CD8-positive, alpha-beta memory T cell (primary cell): ENCODE measurements at regions not wholly inside any gene's neighbourhood (a gene's known extent, or its start where the extent isn't known, plus 50 kb on each side); places are given as distances from the start of the nearest gene placed in this dataset.

ENCODE experiments used
- CTCF ChIA-PET: fragments of 350-600 bp; sonication (Branson Sonifier 250); formaldehyde crosslinking; loops from one replicate; lab custom pipeline; 2021; ENCODE audit warnings: antibody characterized with exemption; lab: Charles Lee
- POLR2A ChIA-PET: fragments of 350-600 bp; sonication (Branson Sonifier 250); formaldehyde crosslinking; loops from one replicate; lab custom pipeline; 2021; ENCODE audit warnings: antibody characterized with exemption; lab: Charles Lee
- DNase-seq, 5 donors: peaks; one replicate each; pipeline versions ENCODE4 v3.0.0 to v3.0.0-alpha.2; 2020 to 2022; ENCODE audit warnings: mixed read lengths in 1 of 5
- H3K27ac ChIP-seq: one replicate; pipeline ENCODE4 v1.7.0; 2013; ENCODE audit warnings: low read depth, mild to moderate bottlenecking, low read length, moderate library complexity
- H3K27me3 ChIP-seq: 2 replicates; pipeline ENCODE4 v1.7.0; 2013; ENCODE audit warnings: low read length, mild to moderate bottlenecking; ENCODE audit not compliant: insufficient read depth, poor library complexity, severe bottlenecking
- H3K36me3 ChIP-seq: 2 replicates; pipeline ENCODE4 v1.7.0; 2013; ENCODE audit warnings: mild to moderate bottlenecking, low read length, moderate library complexity; ENCODE audit not compliant: insufficient read depth
- H3K4me1 ChIP-seq: 2 replicates; pipeline ENCODE4 v1.7.0; 2013; ENCODE audit warnings: mild to moderate bottlenecking, low read length, moderate library complexity; ENCODE audit not compliant: insufficient read depth
- H3K4me3 ChIP-seq: 2 replicates; pipeline ENCODE4 v1.7.0; 2013; ENCODE audit warnings: mild to moderate bottlenecking, low read length
- H3K9me3 ChIP-seq: 2 replicates; pipeline ENCODE4 v1.7.0; 2013; ENCODE audit warnings: mild to moderate bottlenecking, low read length
- H3K27ac Mint-ChIP-seq, 8 donors: one replicate each; pipeline ENCODE4 v1.8.0; 2020 to 2021; ENCODE audit warnings: mixed read lengths in 8 of 8, mild to moderate bottlenecking in 6 of 8, inconsistent platforms in 3 of 8, moderate library complexity in 3 of 8
- H3K27me3 Mint-ChIP-seq, 2 donors: one replicate each; pipeline ENCODE4 v1.8.0; 2020 to 2021; ENCODE audit warnings: mixed read lengths in 2 of 2, mild to moderate bottlenecking in 1 of 2, moderate library complexity in 1 of 2
- H3K36me3 Mint-ChIP-seq, 3 donors: one replicate each; pipeline ENCODE4 v1.8.0; 2020 to 2021; ENCODE audit warnings: mixed read lengths in 3 of 3, inconsistent platforms in 1 of 3, mild to moderate bottlenecking in 1 of 3
- H3K4me1 Mint-ChIP-seq, 3 donors: one replicate each; pipeline ENCODE4 v1.8.0; 2020 to 2021; ENCODE audit warnings: mixed read lengths in 3 of 3, inconsistent platforms in 1 of 3, mild to moderate bottlenecking in 1 of 3
- H3K4me3 Mint-ChIP-seq, 7 donors: one replicate each; pipeline ENCODE4 v1.8.0; 2020 to 2021; ENCODE audit warnings: mixed read lengths in 7 of 7, mild to moderate bottlenecking in 6 of 7, moderate library complexity in 4 of 7, inconsistent platforms in 2 of 7
- H3K9me3 Mint-ChIP-seq, 5 donors: one replicate each; pipeline ENCODE4 v1.8.0; 2020 to 2022; ENCODE audit warnings: mixed read lengths in 5 of 5, mild to moderate bottlenecking in 3 of 5, moderate library complexity in 2 of 5, inconsistent platforms in 1 of 5

GRCh38 chr7:8908889-8909288 is 475.5 kb downstream of the NXPH1 start:
- no peaks in the 10 kb centered on the region for H3K27me3 ChIP-seq
- Mint-ChIP-seq H3K9me3 (peaks cover 0 to 13% (median 7%) of the 10 kb centered on the region in 5 donors), H3K27ac (no peak overlapping the region), H3K4me1 (no peaks in the 10 kb centered on the region), H3K27me3 (no peaks in the 10 kb centered on the region), H3K4me3 (no peak overlapping the region), H3K36me3 (no peaks in the 10 kb centered on the region)
- CTCF ChIA-PET, result no interaction called here
- POLR2A ChIA-PET, result no interaction called here
- H3K4me1 ChIP-seq, result no peaks in the 10 kb centered on the region
- H3K9me3 ChIP-seq, result no peaks in the 10 kb centered on the region
- H3K4me3 ChIP-seq, result no peak overlapping the region
- DNase-seq, result no peak
- H3K27ac ChIP-seq, result no peak overlapping the region
- no peaks in the 10 kb centered on the region for H3K36me3 ChIP-seq

DNA sequence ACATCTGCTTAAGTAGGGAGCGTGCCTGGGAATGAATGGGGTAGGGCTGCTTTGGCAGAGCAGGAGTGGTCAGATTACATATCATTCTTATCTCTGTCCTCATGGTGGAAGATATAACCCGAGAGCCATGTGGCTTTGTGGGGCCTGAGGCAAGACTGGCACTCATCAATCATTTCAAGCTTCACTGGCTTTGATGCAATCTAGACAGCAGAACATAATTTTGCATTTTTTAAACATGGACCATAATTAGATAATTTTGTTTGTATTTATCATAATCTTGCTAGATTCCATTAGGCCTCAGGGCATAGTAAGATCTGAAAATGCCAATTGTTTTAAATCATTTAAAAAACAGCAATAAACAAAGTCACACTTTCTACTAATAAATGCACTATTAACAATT is 480.3 kb downstream of the NXPH1 start:
- CTCF ChIA-PET, result no interaction called here
- Histone ChIP-seq H3K27me3 (no peaks in the 10 kb centered on the region), H3K4me3 (no peak overlapping the region), H3K27ac (no peak overlapping the region), H3K4me1 (no peaks in the 10 kb centered on the region), H3K9me3 (no peaks in the 10 kb centered on the region), H3K36me3 (no peaks in the 10 kb centered on the region)
- H3K4me1 Mint-ChIP-seq, result no peaks in the 10 kb centered on the region
- H3K9me3 Mint-ChIP-seq, result peaks cover 4 to 25% (median 8%) of the 10 kb centered on the region in 5 donors
- no peak for DNase-seq
- H3K27me3 Mint-ChIP-seq, result no peaks in the 10 kb centered on the region
- no peak overlapping the region for H3K4me3 Mint-ChIP-seq
- POLR2A ChIA-PET, result no interaction called here
- H3K27ac Mint-ChIP-seq, result no peak overlapping the region
- H3K36me3 Mint-ChIP-seq, result no peaks in the 10 kb centered on the region

GRCh38 chr7:8921807-8922206 is 488.4 kb downstream of the NXPH1 start:
- H3K4me1 ChIP-seq, result no peaks in the 10 kb centered on the region
- Mint-ChIP-seq H3K9me3 (peaks cover 5 to 27% (median 13%) of the 10 kb centered on the region in 5 donors), H3K4me1 (no peaks in the 10 kb centered on the region), H3K27me3 (no peaks in the 10 kb centered on the region), H3K36me3 (no peaks in the 10 kb centered on the region), H3K4me3 (no peak overlapping the region), H3K27ac (no peak overlapping the region)
- no peak overlapping the region for H3K27ac ChIP-seq
- no peaks in the 10 kb centered on the region for H3K27me3 ChIP-seq
- CTCF ChIA-PET, result no interaction called here
- H3K36me3 ChIP-seq, result no peaks in the 10 kb centered on the region
- POLR2A ChIA-PET, result no interaction called here
- H3K9me3 ChIP-seq, result no peaks in the 10 kb centered on the region
- H3K4me3 ChIP-seq, result no peak overlapping the region
- DNase-seq, result no peak

GRCh38 chr7:8922726-8923125 is 489.3 kb downstream of the NXPH1 start:
- no peaks in the 10 kb centered on the region for H3K4me1 Mint-ChIP-seq
- peaks cover 5 to 27% (median 13%) of the 10 kb centered on the region in 5 donors for H3K9me3 Mint-ChIP-seq
- H3K4me1 ChIP-seq, result no peaks in the 10 kb centered on the region
- H3K27me3 ChIP-seq, result no peaks in the 10 kb centered on the region
- H3K4me3 ChIP-seq, result no peak overlapping the region
- no peak overlapping the region for H3K27ac ChIP-seq
- H3K9me3 ChIP-seq, result no peaks in the 10 kb centered on the region
- H3K4me3 Mint-ChIP-seq, result no peak overlapping the region
- POLR2A ChIA-PET, result no interaction called here
- no peak overlapping the region for H3K27ac Mint-ChIP-seq
- CTCF ChIA-PET, result no interaction called here
- no peaks in the 10 kb centered on the region for H3K27me3 Mint-ChIP-seq
- H3K36me3 Mint-ChIP-seq, result no peaks in the 10 kb centered on the region
- no peak for DNase-seq
- no peaks in the 10 kb centered on the region for H3K36me3 ChIP-seq

GRCh38 chr7:8923164-8923806 is 489.9 kb downstream of the NXPH1 start:
- H3K9me3 Mint-ChIP-seq, result peaks cover 5 to 26% (median 10%) of the 10 kb centered on the region in 5 donors
- CTCF ChIA-PET, result no interaction called here
- H3K4me3 Mint-ChIP-seq, result no peak overlapping the region
- H3K9me3 ChIP-seq, result no peaks in the 10 kb centered on the region
- H3K4me3 ChIP-seq, result no peak overlapping the region
- H3K27ac ChIP-seq, result no peak overlapping the region
- DNase-seq, result no peak
- H3K4me1 ChIP-seq, result no peaks in the 10 kb centered on the region
- POLR2A ChIA-PET, result no interaction called here
- no peaks in the 10 kb centered on the region for H3K27me3 Mint-ChIP-seq
- H3K36me3 ChIP-seq, result no peaks in the 10 kb centered on the region
- H3K4me1 Mint-ChIP-seq, result no peaks in the 10 kb centered on the region
- no peaks in the 10 kb centered on the region for H3K27me3 ChIP-seq
- no peaks in the 10 kb centered on the region for H3K36me3 Mint-ChIP-seq
- no peak overlapping the region for H3K27ac Mint-ChIP-seq

- Mint-ChIP-seq H3K4me1 (no peaks in the 10 kb centered on the region), H3K9me3 (peaks cover 3 to 28% (median 11%) of the 10 kb centered on the region in 5 donors), H3K4me3 (no peak overlapping the region), H3K27ac (no peak overlapping the region), H3K27me3 (no peaks in the 10 kb centered on the region), H3K36me3 (no peaks in the 10 kb centered on the region)
- Histone ChIP-seq H3K9me3 (no peaks in the 10 kb centered on the region), H3K27me3 (no peaks in the 10 kb centered on the region), H3K36me3 (no peaks in the 10 kb centered on the region), H3K4me1 (no peaks in the 10 kb centered on the region), H3K27ac (no peak overlapping the region), H3K4me3 (no peak overlapping the region)
- no peak for DNase-seq
- CTCF ChIA-PET, result no interaction called here
- POLR2A ChIA-PET, result no interaction called here
Observed at GRCh38 chr7:8931906-8932646, 498.7 kb downstream of the NXPH1 start.

- no peaks in the 10 kb centered on the region for H3K27me3 ChIP-seq
- H3K27me3 Mint-ChIP-seq, result no peaks in the 10 kb centered on the region
- H3K9me3 ChIP-seq, result no peaks in the 10 kb centered on the region
- H3K27ac ChIP-seq, result no peak overlapping the region
- peaks cover 3 to 28% (median 11%) of the 10 kb centered on the region in 5 donors for H3K9me3 Mint-ChIP-seq
- POLR2A ChIA-PET, result no interaction called here
- H3K4me3 Mint-ChIP-seq, result no peak overlapping the region
- H3K4me1 Mint-ChIP-seq, result no peaks in the 10 kb centered on the region
- no peak overlapping the region for H3K4me3 ChIP-seq
- CTCF ChIA-PET, result no interaction called here
- no peaks in the 10 kb centered on the region for H3K36me3 Mint-ChIP-seq
- H3K36me3 ChIP-seq, result no peaks in the 10 kb centered on the region
- no peaks in the 10 kb centered on the region for H3K4me1 ChIP-seq
- no peak overlapping the region for H3K27ac Mint-ChIP-seq
- DNase-seq, result no peak
Observed at GRCh38 chr7:8932751-8933150, 499.3 kb downstream of the NXPH1 start.

DNA sequence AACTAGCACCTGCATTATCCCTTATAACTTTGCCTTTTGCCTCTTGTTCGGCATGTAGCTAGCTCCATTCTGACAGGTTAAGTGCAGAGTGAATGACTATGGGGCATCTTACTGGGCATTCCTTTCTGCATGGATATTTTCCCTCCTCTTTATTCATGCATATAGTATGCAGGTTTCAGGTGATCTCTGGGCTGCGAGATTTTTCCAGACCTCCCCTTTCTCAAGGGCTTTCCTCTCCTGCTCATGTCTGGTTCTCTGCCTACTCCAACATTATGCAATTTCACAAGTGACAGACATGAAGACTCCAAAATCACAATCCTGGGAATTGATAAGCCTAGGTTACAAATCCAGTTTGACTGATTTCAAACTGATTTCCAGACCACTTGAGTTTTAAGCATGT is 503.8 kb downstream of the NXPH1 start:
- Mint-ChIP-seq H3K36me3 (no peaks in the 10 kb centered on the region), H3K4me3 (no peak overlapping the region), H3K4me1 (no peaks in the 10 kb centered on the region), H3K27ac (no peak overlapping the region), H3K27me3 (no peaks in the 10 kb centered on the region), H3K9me3 (peaks cover 4 to 22% (median 18%) of the 10 kb centered on the region in 5 donors)
- H3K4me1 ChIP-seq, result no peaks in the 10 kb centered on the region
- no peaks in the 10 kb centered on the region for H3K36me3 ChIP-seq
- H3K9me3 ChIP-seq, result no peaks in the 10 kb centered on the region
- H3K4me3 ChIP-seq, result no peak overlapping the region
- DNase-seq, result no peak
- ChIA-PET POLR2A (no interaction called here), CTCF (no interaction called here)
- H3K27ac ChIP-seq, result no peak overlapping the region
- H3K27me3 ChIP-seq, result no peaks in the 10 kb centered on the region
